C4-2B (cell line): ENCODE measurements at regions not wholly inside any gene's neighbourhood (a gene's known extent, or its start where the extent isn't known, plus 50 kb on each side); places are given as distances from the start of the nearest gene placed in this dataset.
"Not testable (repeated sequence)": the region's sequence is repeated elsewhere in the genome, so short reads cannot be mapped to it uniquely, and the experiment has no call there.

Experiments
- ZFX ChIP-seq: fragments of 450-650 bp; IDR thresholded peaks from 2 replicates; pipeline ENCODE4 v1.6.1; 2017
- TF ChIP-seq, protein P1 (sequence below): fragments of 450-650 bp; conservative IDR thresholded peaks from 2 replicates; pipeline ENCODE4 v1.5.1; 2017; ENCODE audit warnings: mild to moderate bottlenecking

GRCh38 chr16:29210299-29211150, 196.0 kb downstream of the NPIPB11 start:
- TF ChIP-seq, protein P1, sequence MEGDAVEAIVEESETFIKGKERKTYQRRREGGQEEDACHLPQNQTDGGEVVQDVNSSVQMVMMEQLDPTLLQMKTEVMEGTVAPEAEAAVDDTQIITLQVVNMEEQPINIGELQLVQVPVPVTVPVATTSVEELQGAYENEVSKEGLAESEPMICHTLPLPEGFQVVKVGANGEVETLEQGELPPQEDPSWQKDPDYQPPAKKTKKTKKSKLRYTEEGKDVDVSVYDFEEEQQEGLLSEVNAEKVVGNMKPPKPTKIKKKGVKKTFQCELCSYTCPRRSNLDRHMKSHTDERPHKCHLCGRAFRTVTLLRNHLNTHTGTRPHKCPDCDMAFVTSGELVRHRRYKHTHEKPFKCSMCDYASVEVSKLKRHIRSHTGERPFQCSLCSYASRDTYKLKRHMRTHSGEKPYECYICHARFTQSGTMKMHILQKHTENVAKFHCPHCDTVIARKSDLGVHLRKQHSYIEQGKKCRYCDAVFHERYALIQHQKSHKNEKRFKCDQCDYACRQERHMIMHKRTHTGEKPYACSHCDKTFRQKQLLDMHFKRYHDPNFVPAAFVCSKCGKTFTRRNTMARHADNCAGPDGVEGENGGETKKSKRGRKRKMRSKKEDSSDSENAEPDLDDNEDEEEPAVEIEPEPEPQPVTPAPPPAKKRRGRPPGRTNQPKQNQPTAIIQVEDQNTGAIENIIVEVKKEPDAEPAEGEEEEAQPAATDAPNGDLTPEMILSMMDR: not testable (repeated sequence)
- TF ChIP-seq ZFX: not testable (repeated sequence)
